Adrenal gland (tissue), 9 donors: ENCODE measurements at regions not wholly inside any gene's neighbourhood (a gene's known extent, or its start where the extent isn't known, plus 50 kb on each side); places are given as distances from the start of the nearest gene placed in this dataset.
A peak's percentile ranks its signal among the peaks of the same experiment; 100 is the strongest.

Source experiments
- DNase-seq, 7 donors: peaks; one replicate each; pipeline ENCODE4 v3.0.0-alpha.2; 2019 to 2020
- H3K27ac ChIP-seq, 5 donors: fragments of 200-600 bp; sonication (generic) in 4 of 5; 1 replicate in 3 of 5; 2 replicates in 2 of 5; pipeline versions ENCODE4 v1.5.1 to v1.8.0; 2016 to 2020; ENCODE audit warnings: mild to moderate bottlenecking in 1 of 5
- H3K27me3 ChIP-seq: fragments of 200-600 bp; 2 replicates; pipeline ENCODE4 v1.8.0; 2021
- H3K36me3 ChIP-seq, 2 donors: fragments of 200-600 bp; replicated peaks in 1 of 2; 1 replicate in 1 of 2; 2 replicates in 1 of 2; pipeline versions ENCODE4 v1.5.1 to v1.8.0; 2018 to 2022
- H3K4me1 ChIP-seq, 2 donors: fragments of 200-600 bp; replicated peaks in 1 of 2; 1 replicate in 1 of 2; 2 replicates in 1 of 2; pipeline versions ENCODE4 v1.5.1 to v1.8.0; 2018 to 2021
- H3K4me3 ChIP-seq, 4 donors: fragments of 200-600 bp; sonication (generic) in 3 of 4; one replicate each; pipeline ENCODE4 v1.5.1; 2016 to 2018
- H3K9me3 ChIP-seq, 3 donors: fragments of 200-600 bp; sonication (generic) in 1 of 3; replicated peaks in 1 of 3; 1 replicate in 2 of 3; 2 replicates in 1 of 3; pipeline versions ENCODE4 v1.5.1 to v1.8.0; 2016 to 2021
- POLR2A ChIP-seq, 2 donors: fragments of 450-650 bp; IDR thresholded peaks; one replicate each; pipeline ENCODE4 v1.6.1; 2017; ENCODE audit warnings: antibody characterized with exemption in 2 of 2, mild to moderate bottlenecking in 2 of 2, moderate library complexity in 1 of 2
- WGBS, 4 donors: extraction: QIAGEN DNeasy Blood & Tissue Kit in 2 of 4; methylation state at CpG; one replicate each; pipeline versions ENCODE4 v1.1.5 to v1.1.7; 2013 to 2017; 5-methylcytosine and 5-hydroxymethylcytosine counted together
- intact Hi-C, 2 donors: fragments of 100-400 bp; cut with DNase I; formaldehyde crosslinking; loops; one replicate each; pipeline versions ENCODE4 v1.14.1 to v1.15.0; 2022 to 2023
- TF ChIP-seq, protein P1 (sequence below), 6 experiments: fragments of 450-650 bp in 4 of 6; fragments of 200-600 bp in 2 of 6; sonication (generic) in 1 of 6; IDR thresholded peaks; 1 replicate in 5 of 6; 2 replicates in 1 of 6; pipeline versions ENCODE4 v1.5.1 to v1.8.0; 2016 to 2021; ENCODE audit warnings: antibody characterized with exemption in 6 of 6, mild to moderate bottlenecking in 2 of 6, moderate library complexity in 1 of 6
- donor health status: healthy with polysubstance abuse.
- donor health status: Bipolar disorder and iron deficiency.
- donor health status: DM: yes; HTN: yes; CAD: no.
- donor health status: DM: no; HTN: no; CAD: no.
- donor health status: DM: no; HTN: no; CAD: no.

DNA sequence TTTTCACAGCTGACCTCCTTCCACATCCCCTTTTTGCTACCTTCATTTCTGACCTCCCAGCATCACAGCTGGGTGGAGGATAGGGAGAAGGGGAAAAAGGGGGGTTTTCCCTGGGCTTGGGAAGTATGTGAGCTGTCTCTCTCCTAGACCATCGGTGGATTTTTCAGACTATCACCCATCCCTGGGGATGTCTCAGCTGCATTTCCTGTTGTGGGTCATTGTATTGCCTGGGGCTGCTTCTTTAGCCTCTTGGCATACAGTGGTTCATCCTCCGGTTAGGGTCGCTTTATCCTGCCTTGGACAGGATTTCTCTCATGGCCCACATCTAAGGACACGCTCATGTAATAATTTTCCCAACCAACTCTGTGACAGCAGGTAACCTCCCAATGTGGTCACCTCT is 142.5 kb upstream of the ARG1 start:
- 84 to 93% (median 89%) methylated on average over 4 of the region's 4 CpGs for WGBS, 4 donors
- no peaks in the 10 kb centered on the region for H3K9me3 ChIP-seq
- no peak overlapping the region for H3K4me3 ChIP-seq
- intact Hi-C loops: no loop called here
- H3K27ac ChIP-seq: peak overlapping the region in 1 of 5 donors; percentile 17
- H3K27me3 ChIP-seq: no peaks in the 10 kb centered on the region
- no peaks in the 10 kb centered on the region for H3K36me3 ChIP-seq
- TF ChIP-seq, protein P1, sequence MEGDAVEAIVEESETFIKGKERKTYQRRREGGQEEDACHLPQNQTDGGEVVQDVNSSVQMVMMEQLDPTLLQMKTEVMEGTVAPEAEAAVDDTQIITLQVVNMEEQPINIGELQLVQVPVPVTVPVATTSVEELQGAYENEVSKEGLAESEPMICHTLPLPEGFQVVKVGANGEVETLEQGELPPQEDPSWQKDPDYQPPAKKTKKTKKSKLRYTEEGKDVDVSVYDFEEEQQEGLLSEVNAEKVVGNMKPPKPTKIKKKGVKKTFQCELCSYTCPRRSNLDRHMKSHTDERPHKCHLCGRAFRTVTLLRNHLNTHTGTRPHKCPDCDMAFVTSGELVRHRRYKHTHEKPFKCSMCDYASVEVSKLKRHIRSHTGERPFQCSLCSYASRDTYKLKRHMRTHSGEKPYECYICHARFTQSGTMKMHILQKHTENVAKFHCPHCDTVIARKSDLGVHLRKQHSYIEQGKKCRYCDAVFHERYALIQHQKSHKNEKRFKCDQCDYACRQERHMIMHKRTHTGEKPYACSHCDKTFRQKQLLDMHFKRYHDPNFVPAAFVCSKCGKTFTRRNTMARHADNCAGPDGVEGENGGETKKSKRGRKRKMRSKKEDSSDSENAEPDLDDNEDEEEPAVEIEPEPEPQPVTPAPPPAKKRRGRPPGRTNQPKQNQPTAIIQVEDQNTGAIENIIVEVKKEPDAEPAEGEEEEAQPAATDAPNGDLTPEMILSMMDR (IDR thresholded peaks at IDR 0.05): no peak
- no peak for TF ChIP-seq POLR2A (IDR thresholded peaks at IDR 0.05)
- no peak for DNase-seq
- peaks cover 15 to 32% of the 10 kb centered on the region in 2 donors for H3K4me1 ChIP-seq

DNA sequence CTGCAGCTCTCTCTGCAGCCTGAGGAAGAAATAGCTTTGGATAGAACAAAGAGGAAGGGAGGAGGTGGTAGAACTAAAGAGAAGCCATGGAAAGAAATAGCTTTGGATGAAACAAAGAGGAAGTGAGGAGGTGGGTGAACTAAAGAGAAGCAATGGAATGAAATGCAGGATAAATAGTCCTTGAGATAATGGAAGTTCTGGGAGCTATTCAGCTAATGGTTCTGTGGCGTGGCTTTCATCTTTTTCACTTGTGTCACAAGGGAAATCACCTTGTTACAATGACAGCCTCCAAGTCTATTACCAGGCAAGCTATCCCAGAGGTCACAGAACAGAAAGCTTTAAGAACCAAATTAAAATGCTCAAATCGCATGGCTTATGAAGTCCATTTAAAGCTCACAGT is 141.3 kb upstream of the ARG1 start:
- H3K4me1 ChIP-seq: peaks cover 14 to 21% of the 10 kb centered on the region in 2 donors
- no peak for DNase-seq
- no peaks in the 10 kb centered on the region for H3K9me3 ChIP-seq
- WGBS, 4 donors: 44 to 94% (median 91%) methylated on average over 2 of the region's 2 CpGs
- TF ChIP-seq, protein P1 (IDR thresholded peaks at IDR 0.05): no peak
- TF ChIP-seq POLR2A (IDR thresholded peaks at IDR 0.05): no peak
- no peaks in the 10 kb centered on the region for H3K36me3 ChIP-seq
- H3K27me3 ChIP-seq: no peaks in the 10 kb centered on the region
- H3K4me3 ChIP-seq: no peak overlapping the region
- H3K27ac ChIP-seq: no peak overlapping the region
- intact Hi-C loops: no loop called here

- Histone ChIP-seq H3K27ac (no peak overlapping the region), H3K4me3 (no peak overlapping the region), H3K36me3 (no peaks in the 10 kb centered on the region), H3K9me3 (no peaks in the 10 kb centered on the region), H3K27me3 (no peaks in the 10 kb centered on the region), H3K4me1 (peaks cover 0 to 6% of the 10 kb centered on the region in 2 donors)
- TF ChIP-seq, protein P1 (IDR thresholded peaks at IDR 0.05): no peak
- TF ChIP-seq POLR2A (IDR thresholded peaks at IDR 0.05): no peak
- WGBS, 4 donors: 81 to 100% (median 86%) methylated on average over 1 of the region's 1 CpG
- no peak for DNase-seq
- intact Hi-C loops: no loop called here
These were observed 139.1 kb upstream of the ARG1 start for GRCh38 chr6:131433927-131434326.

GRCh38 chr6:131436358-131436757 is 136.7 kb upstream of the ARG1 start:
- H3K9me3 ChIP-seq: no peaks in the 10 kb centered on the region
- no peaks in the 10 kb centered on the region for H3K27me3 ChIP-seq
- no peak for DNase-seq
- WGBS, 4 donors: 71 to 95% (median 87%) methylated on average over 1 of the region's 1 CpG
- no peaks in the 10 kb centered on the region for H3K36me3 ChIP-seq
- H3K27ac ChIP-seq: no peak overlapping the region
- intact Hi-C loops: no loop called here
- no peak overlapping the region for H3K4me3 ChIP-seq
- TF ChIP-seq, protein P1 (IDR thresholded peaks at IDR 0.05): no peak
- no peak for TF ChIP-seq POLR2A (IDR thresholded peaks at IDR 0.05)
- no peaks in the 10 kb centered on the region for H3K4me1 ChIP-seq
